Stimulated activated CD8-positive, alpha-beta memory T cell treated with anti-CD3 and anti-CD28 coated beads, Interleukin-4, amount 100 ng/mL, for 48 hours (primary cell): ENCODE measurements at regions not wholly inside any gene's neighbourhood (a gene's known extent, or its start where the extent isn't known, plus 50 kb on each side); places are given as distances from the start of the nearest gene placed in this dataset.

Experiments used
- DNase-seq: peaks from one replicate; pipeline ENCODE4 v3.0.0-alpha.2; 2020

DNA sequence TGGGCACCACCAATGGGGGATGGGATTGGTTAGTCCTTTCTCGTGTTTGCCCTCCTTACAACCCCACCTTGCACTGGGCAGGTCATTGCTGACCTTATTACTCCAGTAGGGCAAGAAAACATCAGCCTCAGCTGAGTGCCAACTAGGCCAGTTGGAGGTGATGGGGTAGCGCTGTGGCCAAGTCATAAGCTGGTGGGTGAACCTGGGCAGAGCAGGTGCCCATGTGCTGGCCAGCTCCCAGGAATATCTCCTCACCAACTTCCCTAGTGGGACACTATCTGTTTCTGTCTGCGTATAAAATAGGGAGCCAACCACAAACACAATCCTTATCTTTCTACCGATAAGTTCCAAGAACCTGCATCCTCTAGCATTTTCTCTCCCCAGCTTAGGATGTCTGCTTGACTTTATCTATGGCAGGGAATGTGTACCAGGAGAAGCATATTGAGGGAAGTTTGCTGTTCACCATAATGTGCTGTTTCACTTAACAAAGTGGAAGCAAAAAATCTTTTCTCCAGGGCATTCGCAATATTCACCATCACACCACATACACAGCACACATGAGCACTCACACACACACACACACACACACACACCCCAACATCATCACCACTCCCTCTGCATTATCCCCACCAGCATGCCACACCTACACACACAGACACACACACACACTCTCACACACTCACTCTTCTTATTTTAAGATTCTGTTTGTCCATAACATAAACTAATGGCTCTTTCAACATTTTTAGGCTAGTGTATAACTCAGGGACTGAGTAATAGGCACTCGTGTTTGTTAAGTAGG lies 390.0 kb downstream of the ENC1 start:
- no peak for DNase-seq

DNA sequence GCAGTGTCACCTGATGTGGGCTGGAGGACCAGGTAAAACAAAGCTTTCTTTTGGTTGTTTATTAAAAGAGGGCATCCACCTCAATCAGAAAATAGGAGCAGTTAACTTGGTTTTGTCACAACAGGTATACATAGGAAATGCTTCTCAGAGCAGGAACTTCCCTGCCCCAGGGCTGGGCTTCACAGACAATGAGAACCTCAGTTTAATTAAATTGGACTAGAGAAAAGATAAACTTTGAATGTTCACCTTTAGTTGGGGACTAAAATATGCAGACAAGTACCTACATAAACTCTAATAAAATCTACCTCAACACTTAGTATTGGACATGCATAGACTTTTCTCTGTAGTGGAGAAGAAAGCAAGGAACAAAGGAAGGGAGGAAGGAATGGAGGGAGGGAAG lies 392.0 kb downstream of the ENC1 start:
- no peak for DNase-seq

DNA sequence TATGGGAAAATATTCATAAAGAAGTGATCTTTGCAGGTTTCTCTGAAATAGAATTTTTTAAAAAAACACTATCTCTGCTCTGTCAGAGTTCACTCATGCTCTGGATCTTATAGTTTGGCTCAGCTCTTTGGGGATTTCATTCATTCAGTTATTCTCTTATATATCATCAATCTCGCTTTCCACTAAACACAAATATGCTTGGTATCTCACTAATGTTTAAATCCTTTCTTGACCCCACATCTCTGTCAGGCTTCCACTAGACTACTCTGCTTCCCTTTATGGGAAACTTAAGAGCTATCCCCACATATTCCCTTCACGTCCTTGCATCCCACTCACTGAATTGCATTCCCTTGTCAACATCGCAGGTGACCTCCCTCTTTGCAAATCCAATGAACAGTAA lies 396.1 kb downstream of the ENC1 start:
- no peak for DNase-seq

DNA sequence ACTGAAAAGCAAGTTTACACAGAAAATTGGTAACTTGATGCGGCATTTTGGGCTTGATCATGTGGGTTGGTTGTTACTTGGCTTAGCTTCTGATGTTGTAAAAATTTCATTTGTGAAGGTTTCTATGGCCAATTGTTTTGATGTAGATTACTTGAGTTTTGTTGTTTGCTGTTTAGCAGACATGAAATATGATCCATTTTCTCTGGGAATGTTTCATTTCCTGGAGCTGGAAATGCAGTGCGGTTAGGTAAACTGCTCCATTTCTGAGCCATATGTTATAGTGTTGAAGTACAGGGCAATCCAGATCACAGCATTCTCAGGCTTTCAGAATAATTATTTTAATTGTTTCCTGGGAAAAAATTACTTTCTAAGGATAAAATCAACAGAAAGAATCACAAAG lies 396.9 kb downstream of the ENC1 start:
- no peak for DNase-seq

DNA sequence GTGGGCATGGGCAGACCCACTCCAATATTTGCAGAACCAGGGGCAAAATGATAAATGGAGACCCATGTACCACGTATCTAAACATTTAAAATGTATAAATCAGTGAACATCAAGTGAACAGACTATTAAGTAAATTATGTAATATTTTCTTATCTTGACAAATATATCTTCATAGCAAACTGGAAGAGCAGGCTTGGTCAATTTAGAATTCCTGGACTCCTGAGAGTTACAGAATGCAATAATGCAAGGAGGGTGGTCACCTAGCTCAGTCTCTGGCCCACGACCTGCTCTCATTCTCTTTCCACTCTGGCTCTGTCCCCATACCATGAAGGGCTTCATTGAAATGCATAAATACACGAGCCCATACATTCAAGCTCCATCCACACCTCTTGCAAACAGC lies 398.0 kb downstream of the ENC1 start:
- DNase-seq = no peak

DNA sequence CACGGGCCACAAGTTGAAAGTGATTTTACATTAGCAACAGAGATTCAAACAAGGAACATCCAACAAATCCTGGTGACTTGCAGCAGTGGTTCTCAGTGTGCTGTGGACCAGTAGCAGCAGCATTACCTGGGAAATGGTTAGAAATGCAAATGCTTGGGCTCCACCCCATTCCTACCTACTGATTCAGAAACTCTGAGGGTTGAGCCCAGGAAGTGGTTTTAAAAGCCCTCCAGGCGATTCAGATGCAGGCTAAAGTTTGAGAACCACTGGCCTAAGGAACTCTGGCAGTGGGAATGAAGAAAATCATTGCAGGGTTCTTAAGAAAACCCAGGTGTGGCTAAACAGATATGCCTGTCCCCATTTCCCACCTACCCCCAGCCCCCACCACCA lies 398.8 kb downstream of the ENC1 start:
- no peak for DNase-seq

DNA sequence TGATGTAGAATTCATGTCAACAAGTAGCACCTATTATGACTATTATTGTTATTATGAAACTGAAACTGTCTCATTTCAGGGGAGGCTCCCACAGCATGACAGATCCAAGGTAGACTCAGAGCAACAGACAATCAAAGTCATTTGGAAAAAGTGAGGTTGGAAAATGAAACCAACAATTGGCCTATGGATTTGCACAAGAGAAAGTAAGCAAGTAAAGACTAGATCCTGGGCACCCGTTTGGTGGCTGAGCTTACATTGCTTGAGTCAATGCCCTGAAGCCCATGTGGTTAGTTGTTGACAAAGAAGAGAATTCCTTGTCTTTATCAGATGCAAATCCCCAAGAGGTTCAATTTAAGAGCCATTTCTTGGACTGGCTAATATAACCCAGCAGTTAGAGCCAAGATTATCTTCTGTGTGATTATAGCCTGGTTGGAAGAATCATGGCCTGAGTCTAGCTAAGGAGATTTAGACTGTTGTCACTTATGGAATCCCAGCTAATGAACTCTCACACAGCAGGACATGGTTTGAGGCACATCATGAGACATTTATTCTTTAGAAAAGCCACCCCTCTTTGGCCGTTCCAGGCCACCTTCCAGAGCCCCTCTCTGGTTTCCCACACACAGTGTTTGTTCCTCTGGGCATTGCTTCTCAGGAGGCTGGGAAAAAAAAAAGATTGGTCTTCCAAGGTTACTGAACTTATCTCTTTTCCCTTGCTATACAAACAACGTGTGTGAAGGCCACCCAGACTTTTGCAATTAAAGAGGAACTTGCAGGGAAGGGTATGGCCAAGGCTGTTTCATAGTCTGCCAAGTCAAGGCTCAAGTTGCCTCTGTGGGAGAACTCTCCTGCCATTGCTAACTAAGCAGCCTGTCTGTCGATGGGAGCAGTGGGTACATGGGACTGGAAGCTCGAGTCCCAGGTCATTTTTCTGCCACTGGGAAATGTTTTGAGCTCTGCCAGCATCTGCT lies 399.5 kb downstream of the ENC1 start:
- DNase-seq = no peak

DNA sequence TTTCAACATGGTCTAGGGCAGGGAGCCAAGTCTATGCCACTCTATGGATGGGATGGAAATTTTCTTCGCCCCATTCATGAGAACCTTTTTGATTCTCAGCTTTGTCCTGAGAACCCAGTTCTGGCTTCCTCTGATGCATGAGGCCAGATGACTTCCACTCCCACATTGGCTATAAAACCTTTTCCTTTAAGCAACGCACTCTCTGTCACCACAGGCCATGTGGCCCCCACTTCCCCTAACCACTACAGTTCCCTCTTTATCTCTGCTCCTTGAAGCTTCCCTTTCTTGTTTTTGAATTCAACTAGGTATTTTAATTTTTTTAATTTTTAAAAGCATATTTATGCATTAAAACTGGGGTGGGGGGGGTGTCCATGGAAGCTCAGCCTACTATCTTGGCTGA lies 401.3 kb downstream of the ENC1 start:
- no peak for DNase-seq

DNA sequence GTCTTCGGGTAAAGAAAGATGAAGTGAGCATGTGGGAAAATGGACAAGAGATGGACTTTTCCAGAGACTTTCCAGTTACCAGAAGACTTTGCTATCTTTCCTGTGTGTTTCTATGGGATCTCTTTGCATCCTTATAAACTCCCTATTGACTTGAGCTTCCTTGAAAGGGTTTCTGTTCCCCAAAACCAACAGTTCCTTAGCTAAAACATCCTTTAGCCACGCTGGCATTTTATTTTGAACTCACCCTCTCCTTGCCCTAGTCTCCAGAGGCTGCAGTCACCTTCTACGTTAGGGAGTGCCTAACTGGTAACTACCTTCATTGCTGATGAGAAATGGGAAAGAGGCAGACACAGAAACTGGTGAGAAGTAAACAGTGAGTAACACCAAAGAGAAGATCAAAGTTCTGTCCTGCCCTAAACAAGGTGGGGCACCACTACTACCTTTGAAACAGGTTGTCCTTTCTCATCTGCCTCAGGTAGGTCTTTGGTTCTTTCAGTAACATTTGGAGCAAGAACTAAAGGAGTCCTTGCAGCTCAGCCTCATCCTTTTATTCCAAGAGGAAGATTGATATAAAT lies 402.9 kb downstream of the ENC1 start:
- DNase-seq = no peak

DNA sequence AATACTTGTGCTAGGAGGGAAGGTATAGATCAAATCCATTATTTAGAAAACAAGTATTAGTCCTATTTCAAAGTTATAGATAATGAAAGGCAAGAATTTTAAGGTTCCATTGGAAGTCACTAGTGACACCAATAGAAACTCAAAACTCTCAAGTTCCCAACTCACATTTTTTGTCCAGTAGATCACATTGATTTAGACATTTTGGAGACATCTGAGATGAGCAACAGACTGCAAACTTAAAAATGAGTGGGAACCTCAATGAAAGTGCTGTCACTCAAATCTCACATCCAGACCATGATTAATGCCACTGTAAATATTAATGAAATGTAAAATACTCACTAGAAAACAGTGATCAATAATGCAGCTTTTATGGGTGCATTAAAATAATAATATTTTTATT lies 405.0 kb downstream of the ENC1 start:
- no peak for DNase-seq

DNA sequence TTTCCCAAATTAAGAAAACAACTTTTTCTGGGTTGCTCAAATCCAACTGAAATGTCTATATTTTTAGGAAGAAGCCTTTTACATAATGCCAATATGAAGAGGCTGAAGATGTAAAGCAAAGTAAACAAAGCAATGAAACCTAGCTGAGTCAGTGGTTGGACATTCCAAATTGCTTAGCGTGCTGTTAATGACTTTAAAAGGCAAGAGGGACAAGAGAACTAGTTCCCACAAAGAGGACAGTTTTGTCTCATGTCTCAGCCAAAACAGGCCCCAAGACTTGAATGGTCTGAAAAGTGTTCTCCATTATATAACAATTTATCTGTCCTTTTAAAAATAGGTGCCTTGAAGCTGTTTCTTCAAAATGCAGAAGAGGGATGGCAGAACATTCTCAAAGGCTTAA lies 407.0 kb downstream of the ENC1 start:
- DNase-seq = no peak

DNA sequence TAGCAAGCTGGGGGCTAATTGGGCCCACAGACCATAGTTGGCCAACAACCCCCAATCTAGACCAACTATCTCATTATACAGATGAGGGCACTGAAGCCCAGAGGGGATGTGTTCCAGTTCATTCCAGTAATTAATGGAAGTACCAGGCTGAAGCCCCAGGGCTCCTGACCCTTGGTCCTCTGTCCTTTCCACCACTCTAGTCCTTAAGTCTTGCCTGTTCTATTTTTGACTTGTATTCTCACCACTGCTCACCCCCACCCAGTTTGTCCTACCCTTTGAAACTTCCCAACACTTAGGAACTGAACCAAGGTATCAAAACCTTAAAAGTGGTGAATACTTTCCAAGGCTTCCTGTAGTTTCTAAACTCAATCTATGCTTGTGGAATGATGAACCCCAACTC lies 407.4 kb downstream of the ENC1 start:
- DNase-seq = no peak

DNA sequence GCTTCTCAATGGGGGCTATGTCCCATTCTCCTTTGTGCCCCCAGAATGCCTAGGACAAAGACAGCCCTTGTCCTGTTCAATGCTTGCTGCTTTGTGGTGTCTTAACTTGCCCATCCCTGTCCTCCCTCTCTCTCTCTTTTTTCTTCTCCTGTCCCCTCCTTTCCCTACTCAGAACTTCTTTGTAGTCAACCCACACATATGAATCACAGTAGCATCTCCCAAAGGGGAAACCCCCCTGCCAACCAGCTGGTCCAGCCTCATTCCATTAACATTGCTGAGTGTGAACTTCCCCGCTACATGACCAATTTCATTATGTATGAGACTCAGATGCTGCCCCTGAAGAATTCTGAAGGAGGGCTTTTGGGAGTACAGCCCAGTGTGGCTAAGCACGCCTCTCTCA lies 408.3 kb downstream of the ENC1 start:
- peak; percentile 28 for DNase-seq

DNA sequence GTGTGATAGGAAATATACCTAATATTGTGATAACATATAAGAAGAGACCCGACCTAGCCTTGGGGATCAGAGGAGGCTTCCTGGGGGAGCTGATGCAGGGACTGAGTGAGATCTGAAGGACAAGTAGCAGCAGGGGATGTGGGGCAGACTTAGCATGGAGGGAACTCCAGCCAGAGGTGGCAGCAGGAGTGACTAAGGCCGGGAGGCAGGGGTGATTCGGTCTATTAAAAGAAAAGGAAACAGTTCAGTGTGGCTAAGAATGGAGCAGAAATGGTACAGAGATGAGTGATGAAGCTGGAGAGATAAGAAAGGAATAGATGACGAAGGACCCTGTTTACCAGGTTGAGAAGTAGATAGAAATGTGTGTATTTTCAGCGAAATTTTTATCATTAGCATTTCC lies 408.8 kb downstream of the ENC1 start:
- DNase-seq = no peak

DNA sequence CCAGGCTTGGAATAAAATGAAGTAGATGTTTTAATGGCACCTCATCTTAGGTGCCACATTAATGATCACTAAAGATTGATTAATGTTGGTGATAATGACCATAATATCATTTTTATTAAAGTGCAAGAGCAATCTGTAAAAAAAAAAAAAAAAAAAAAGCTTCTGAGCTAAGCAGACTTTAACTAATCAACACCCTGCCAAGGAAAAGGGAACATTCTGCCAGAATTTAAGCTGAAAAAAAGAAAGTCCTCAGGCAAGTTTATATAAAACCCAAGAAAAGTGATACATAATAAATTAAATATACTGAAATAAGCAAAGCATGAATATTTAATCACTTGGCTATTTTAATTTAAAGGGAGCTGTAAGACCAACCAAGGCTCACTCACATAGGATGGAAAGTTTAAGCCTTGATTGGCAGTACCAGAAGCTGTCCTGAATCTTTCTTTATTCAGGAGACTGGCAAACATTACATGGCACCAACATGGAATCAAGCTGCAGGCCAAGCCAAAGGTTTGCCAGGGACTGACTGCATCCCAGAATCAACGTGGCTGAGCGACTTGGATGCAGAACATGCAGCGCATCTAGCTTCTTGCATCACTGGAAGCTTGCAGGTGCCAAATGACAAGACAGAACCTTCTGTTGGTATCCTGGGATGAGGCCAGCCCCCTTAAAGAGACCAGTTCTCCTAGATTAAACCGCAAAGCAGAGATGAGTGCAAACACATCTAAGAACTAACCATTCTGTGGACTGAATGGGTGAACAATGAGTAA lies 413.6 kb downstream of the ENC1 start:
- DNase-seq = no peak

DNA sequence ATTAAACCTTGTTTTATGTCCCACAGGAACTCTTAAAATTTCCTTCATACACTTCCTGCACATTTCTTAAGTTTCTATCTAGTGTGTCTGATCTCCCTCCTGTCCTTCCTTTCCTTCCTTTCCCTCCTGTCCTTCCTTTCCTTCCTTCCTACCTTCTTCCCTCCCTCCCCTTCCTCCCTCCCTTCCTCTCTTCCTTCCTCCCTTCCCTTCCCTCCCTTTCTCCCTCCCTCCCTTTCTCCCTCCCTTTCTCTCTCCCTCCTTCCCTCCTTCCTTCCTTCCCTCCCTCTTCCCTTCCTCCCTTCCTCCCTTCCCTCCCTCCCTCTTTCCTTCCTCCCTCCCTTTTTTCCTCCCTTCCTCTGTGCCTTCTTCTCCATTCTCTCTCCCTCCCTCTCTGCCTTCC lies 414.9 kb downstream of the ENC1 start:
- DNase-seq = no peak

DNA sequence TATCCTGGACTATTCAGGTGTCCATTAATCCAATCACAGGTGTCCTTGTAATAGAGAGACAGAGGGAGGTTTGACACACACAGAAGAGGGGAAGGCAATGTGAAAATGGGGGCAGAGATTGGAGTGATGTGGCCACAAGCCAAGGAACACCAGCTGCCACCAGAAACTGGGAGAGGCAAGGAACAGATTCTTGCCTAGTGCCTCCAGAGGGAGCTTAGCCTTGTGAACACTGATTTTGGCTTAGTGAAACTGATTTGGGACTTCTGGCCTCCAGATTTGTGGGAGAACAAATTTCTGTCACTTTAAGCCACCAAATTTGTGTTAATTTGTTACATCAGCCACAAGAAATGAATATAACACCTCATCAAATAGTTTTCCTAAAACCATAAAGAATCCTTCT lies 416.2 kb downstream of the ENC1 start:
- no peak for DNase-seq

DNA sequence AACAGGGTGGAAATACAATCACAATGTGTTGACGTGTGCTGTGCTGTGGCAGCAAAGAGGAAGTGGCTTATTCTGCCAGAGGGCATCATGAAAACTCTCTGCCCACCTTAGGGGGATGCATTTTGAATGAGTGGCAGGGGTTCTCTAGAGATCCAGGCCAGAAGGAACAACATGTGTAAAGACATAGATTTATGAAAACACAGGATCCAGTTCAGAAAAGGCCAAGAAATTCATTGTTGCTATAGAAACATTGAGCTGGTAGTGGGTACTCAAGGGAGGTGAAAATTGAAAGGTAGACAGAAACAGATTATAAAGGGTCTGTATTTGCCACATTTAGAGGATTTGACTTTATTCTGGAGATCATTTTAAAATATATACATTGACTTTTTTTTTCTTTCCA lies 417.7 kb downstream of the ENC1 start:
- DNase-seq = no peak

DNA sequence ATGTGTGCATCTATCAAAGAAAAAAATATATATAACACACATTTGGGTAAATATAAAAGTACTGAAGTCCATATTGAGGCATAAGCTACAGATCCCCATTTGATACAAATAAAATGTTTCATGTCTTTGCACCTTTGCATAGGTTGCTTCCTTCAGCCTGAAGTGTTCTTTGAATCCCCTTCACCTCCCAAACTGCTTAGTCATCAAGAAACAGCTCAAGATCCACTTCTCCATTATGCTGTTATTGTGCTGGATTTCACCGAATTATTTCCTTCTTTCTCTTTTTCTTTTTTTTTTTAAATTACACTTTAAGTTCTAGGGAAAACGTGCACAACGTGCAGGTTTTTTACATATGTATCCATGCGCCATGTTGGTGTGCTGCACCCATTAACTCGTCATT lies 419.1 kb downstream of the ENC1 start:
- no peak for DNase-seq

DNA sequence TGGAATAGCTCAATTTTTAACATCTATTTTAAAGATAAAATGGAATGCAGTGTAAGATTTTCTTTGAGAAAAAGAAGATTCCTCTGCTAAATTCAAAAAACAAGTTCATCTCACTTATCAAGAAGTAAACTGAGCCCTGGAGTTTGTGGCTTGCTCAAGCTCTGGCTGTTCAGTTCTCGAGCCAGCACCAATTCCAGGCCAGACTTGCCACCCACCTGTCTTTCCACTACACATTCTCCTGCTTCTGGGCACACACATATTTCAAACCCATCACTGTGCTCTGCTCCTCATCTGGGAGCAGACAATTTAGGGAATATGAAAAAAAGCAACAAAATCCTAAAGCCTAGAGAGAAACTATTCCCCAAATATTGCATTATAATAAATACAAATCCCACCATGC lies 424.5 kb downstream of the ENC1 start:
- no peak for DNase-seq

DNA sequence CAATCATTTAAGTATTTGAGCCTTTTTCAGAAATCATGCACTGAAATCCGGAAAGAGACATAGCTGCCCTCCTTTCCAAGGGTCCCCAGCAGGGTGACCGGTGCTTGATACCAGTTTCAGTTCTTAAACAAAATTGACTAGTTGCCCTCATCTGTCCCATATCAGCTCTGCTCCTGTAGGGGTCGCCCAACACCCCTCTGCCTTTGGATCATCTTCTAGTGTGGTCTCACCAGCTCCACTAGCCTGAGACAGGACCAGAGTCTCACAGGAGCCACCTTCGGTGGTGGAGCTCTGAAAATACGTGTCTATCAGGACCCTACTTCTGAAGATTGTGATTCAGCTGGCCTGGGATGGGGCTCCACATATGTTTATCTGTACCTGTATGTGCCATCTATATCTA lies 428.2 kb downstream of the ENC1 start:
- DNase-seq = no peak

DNA sequence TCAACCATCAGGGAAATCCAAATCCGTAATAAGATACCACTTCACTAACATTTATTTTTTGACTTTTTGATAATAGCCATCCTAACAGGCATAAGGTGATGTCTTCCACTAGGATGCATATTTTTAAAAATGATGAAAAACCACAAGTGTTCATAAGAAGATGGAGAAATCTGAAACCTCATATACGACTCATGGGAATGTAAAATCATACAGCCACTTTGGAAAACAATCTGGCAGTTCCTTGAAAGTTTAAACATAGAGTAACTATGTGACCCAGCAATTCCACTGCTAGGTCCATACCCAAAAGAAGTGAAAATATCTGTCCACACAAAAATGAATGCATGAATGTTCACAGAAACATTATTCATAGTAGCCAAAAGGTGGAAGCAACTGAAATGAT lies 431.0 kb downstream of the ENC1 start:
- DNase-seq = no peak
